Peyer's patch (tissue), 4 donors: ENCODE measurements at regions not wholly inside any gene's neighbourhood (a gene's known extent, or its start where the extent isn't known, plus 50 kb on each side); places are given as distances from the start of the nearest gene placed in this dataset.

ENCODE experiments used
- DNase-seq, 3 donors: peaks; one replicate each; pipeline ENCODE4 v3.0.0-alpha.2; 2017 to 2019
- H3K27ac ChIP-seq, 4 donors: fragments of 200-600 bp; sonication (generic); one replicate each; pipeline ENCODE4 v1.5.1; 2016 to 2019
- H3K27me3 ChIP-seq, 2 donors: fragments of 200-600 bp; sonication (generic); one replicate each; pipeline ENCODE4 v1.5.1; 2019
- H3K36me3 ChIP-seq, 3 donors: fragments of 200-600 bp; sonication (generic); one replicate each; pipeline ENCODE4 v1.5.1; 2016 to 2019
- H3K4me1 ChIP-seq, 4 donors: fragments of 200-600 bp; sonication (generic); one replicate each; pipeline ENCODE4 v1.5.1; 2016 to 2019
- H3K4me3 ChIP-seq, 4 donors: fragments of 200-600 bp; sonication (generic); 1 replicate in 3 of 4; 2 replicates in 1 of 4; pipeline ENCODE4 v1.5.1; 2016 to 2019; ENCODE audit warnings: mild to moderate bottlenecking in 1 of 4
- H3K9me3 ChIP-seq, 4 donors: fragments of 200-600 bp; sonication (generic); one replicate each; pipeline ENCODE4 v1.5.1; 2016 to 2019; ENCODE audit warnings: mild to moderate bottlenecking in 1 of 4
- CTCF ChIP-seq, 6 experiments: fragments of 450-650 bp in 4 of 6; fragments of 200-600 bp in 2 of 6; sonication (generic) in 1 of 6; IDR thresholded peaks; one replicate each; pipeline ENCODE4 v1.5.1; 2017 to 2019; ENCODE audit warnings: antibody characterized with exemption in 6 of 6, mild to moderate bottlenecking in 3 of 6, moderate library complexity in 1 of 6
- POLR2A ChIP-seq, 2 donors: fragments of 450-650 bp; IDR thresholded peaks; one replicate each; pipeline ENCODE4 v1.5.1; 2017; ENCODE audit warnings: antibody characterized with exemption in 2 of 2, mild to moderate bottlenecking in 2 of 2, moderate library complexity in 2 of 2

- H3K9me3 ChIP-seq = no peaks in the 10 kb centered on the region
- no peaks in the 10 kb centered on the region for H3K4me1 ChIP-seq
- H3K4me3 ChIP-seq = no peak overlapping the region
- H3K27ac ChIP-seq = no peak overlapping the region
- H3K27me3 ChIP-seq = no peaks in the 10 kb centered on the region
- H3K36me3 ChIP-seq = no peaks in the 10 kb centered on the region
- no peak for DNase-seq
- TF ChIP-seq CTCF (IDR thresholded peaks at IDR 0.05) = no peak
- no peak for TF ChIP-seq POLR2A (IDR thresholded peaks at IDR 0.05)
Measured at GRCh38 chr1:90558126-90558525, 159.0 kb downstream of the BARHL2 start.

- no peak for DNase-seq
Measured at GRCh38 chr1:90557706-90558105, 159.4 kb downstream of the BARHL2 start.

GRCh38 chr1:90550626-90551406 lies 166.3 kb downstream of the BARHL2 start:
- Histone ChIP-seq H3K36me3 (no peaks in the 10 kb centered on the region), H3K4me3 (no peak overlapping the region), H3K27ac (no peak overlapping the region), H3K9me3 (no peaks in the 10 kb centered on the region), H3K27me3 (no peaks in the 10 kb centered on the region), H3K4me1 (no peaks in the 10 kb centered on the region)
- no peak for DNase-seq
- TF ChIP-seq CTCF (IDR thresholded peaks at IDR 0.05) (no peak), POLR2A (IDR thresholded peaks at IDR 0.05) (no peak)

More at GRCh38 chr1:90557706-90558105, 159.4 kb downstream of the BARHL2 start:
- H3K4me1 ChIP-seq = no peaks in the 10 kb centered on the region
- no peak overlapping the region for H3K27ac ChIP-seq
- no peaks in the 10 kb centered on the region for H3K27me3 ChIP-seq
- H3K4me3 ChIP-seq = no peak overlapping the region
- H3K9me3 ChIP-seq = no peaks in the 10 kb centered on the region
- no peaks in the 10 kb centered on the region for H3K36me3 ChIP-seq
- TF ChIP-seq POLR2A (IDR thresholded peaks at IDR 0.05) = no peak
- TF ChIP-seq CTCF (IDR thresholded peaks at IDR 0.05) = no peak

GRCh38 chr1:90544356-90544755 lies 172.7 kb downstream of the BARHL2 start:
- H3K27me3 ChIP-seq = no peaks in the 10 kb centered on the region
- no peak for DNase-seq
- H3K4me1 ChIP-seq = no peaks in the 10 kb centered on the region
- H3K4me3 ChIP-seq = no peak overlapping the region
- no peaks in the 10 kb centered on the region for H3K9me3 ChIP-seq
- TF ChIP-seq CTCF (IDR thresholded peaks at IDR 0.05) (no peak), POLR2A (IDR thresholded peaks at IDR 0.05) (no peak)
- no peak overlapping the region for H3K27ac ChIP-seq
- no peaks in the 10 kb centered on the region for H3K36me3 ChIP-seq

GRCh38 chr1:90537606-90538362 lies 179.3 kb downstream of the BARHL2 start:
- no peak for DNase-seq
- H3K4me1 ChIP-seq = no peaks in the 10 kb centered on the region
- TF ChIP-seq POLR2A (IDR thresholded peaks at IDR 0.05) = no peak
- no peak for TF ChIP-seq CTCF (IDR thresholded peaks at IDR 0.05)
- H3K27ac ChIP-seq = no peak overlapping the region
- H3K36me3 ChIP-seq = no peaks in the 10 kb centered on the region
- no peaks in the 10 kb centered on the region for H3K9me3 ChIP-seq
- H3K27me3 ChIP-seq = no peaks in the 10 kb centered on the region
- no peak overlapping the region for H3K4me3 ChIP-seq
